ENCODE measurements at regions not wholly inside any gene's neighbourhood (a gene's known extent, or its start where the extent isn't known, plus 50 kb on each side); places are given as distances from the start of the nearest gene placed in this dataset.

DNA sequence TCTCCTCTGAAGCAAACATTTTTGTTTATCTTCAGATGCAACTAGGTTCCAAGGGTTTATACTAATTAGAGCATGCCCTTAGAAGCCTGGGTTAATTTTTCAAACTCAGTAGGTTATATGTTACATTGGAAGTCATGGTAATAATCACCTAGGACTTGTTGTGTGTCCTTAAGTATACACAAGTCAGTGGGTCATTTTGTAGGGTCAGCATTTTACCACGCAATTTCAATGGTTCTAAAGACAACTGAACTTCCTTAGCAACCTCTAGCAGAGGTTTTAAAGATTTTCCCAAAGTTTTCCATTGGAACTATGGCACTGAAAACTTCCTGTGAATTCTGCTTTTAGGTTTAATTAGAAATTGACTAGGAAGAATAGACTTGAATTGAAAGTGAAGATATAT, 99.6 kb upstream of the NANOGP8 start:
- TF ChIP-seq POLR2AphosphoS5 (IDR thresholded peaks at IDR 0.05; ENCODE audit: low read depth, low read length) (no peak), POLR2A (IDR thresholded peaks at IDR 0.05; ENCODE audit: low read depth, low read length) (no peak), TAF1 (IDR thresholded peaks at IDR 0.05; ENCODE audit: borderline replicate concordance, low read depth, low read length) (no peak)

Data from GM12892 (cell line).